SK-N-SH (cell line): ENCODE measurements at regions not wholly inside any gene's neighbourhood (a gene's known extent, or its start where the extent isn't known, plus 50 kb on each side); places are given as distances from the start of the nearest gene placed in this dataset.

Experiments
- CTCF ChIA-PET: fragments of 300-600, 350-600 bp; formaldehyde crosslinking; extraction: SDS; loops from one replicate; lab custom pipeline; 2021; lab: Yijun Ruan, JAX
- POLR2A ChIA-PET: fragments of 350-600 bp; sonication (Branson Sonifier 250); formaldehyde crosslinking; extraction: SDS; loops from one replicate; lab custom pipeline; 2020; ENCODE audit warnings: antibody characterized with exemption, inconsistent platforms; lab: Yijun Ruan, JAX
- DNase-seq: peaks from one replicate; pipeline ENCODE4 v3.0.0; 2012
- H2AFZ ChIP-seq: fragments of 200-600 bp; sonication (generic); 2 replicates; pipeline ENCODE4 v1.8.1; 2016; ENCODE audit warnings: antibody characterized with exemption, mild to moderate bottlenecking, low read depth
- H3F3A ChIP-seq: fragments of 200-600 bp; sonication (generic); replicated peaks from 2 replicates; pipeline ENCODE3; 2016; ENCODE audit warnings: antibody characterized with exemption, mild to moderate bottlenecking; ENCODE audit not compliant: insufficient read depth
- H3K27ac ChIP-seq, 2 experiments: fragments of 200-500 bp in 1 of 2; fragments of 200-600 bp in 1 of 2; sonication (Bioruptor generic) in 1 of 2; sonication (generic), shearing (Covaris generic) in 1 of 2; 2 replicates each; pipeline versions ENCODE4 v1.5.1 to v1.6.1; 2014 to 2016; ENCODE audit warnings: low read depth in 2 of 2, inconsistent platforms in 1 of 2, low read length in 1 of 2, mild to moderate bottlenecking in 1 of 2, mixed read lengths in 1 of 2
- H3K27me3 ChIP-seq: fragments of 200-600 bp; sonication (generic), shearing (Covaris generic); 2 replicates; pipeline ENCODE4 v1.6.1; 2016; ENCODE audit warnings: mixed run types; ENCODE audit not compliant: insufficient read depth
- H3K36me3 ChIP-seq, 2 experiments: fragments of 200-500 bp in 1 of 2; fragments of 200-600 bp in 1 of 2; sonication (Bioruptor generic) in 1 of 2; sonication (generic) in 1 of 2; replicated peaks in 1 of 2; 2 replicates each; pipeline versions ENCODE3 to v1.5.1; 2014 to 2016; ENCODE audit warnings: low read length in 1 of 2, mild to moderate bottlenecking in 1 of 2; ENCODE audit not compliant: insufficient read depth in 2 of 2, control insufficient read depth in 1 of 2
- H3K4me1 ChIP-seq, 2 experiments: fragments of 200-500 bp in 1 of 2; fragments of 200-600 bp in 1 of 2; sonication (Bioruptor generic) in 1 of 2; sonication (generic), shearing (Covaris generic) in 1 of 2; 2 replicates each; pipeline versions ENCODE4 v1.5.1 to v1.6.1; 2014 to 2016; ENCODE audit warnings: low read depth in 1 of 2, low read length in 1 of 2, mixed run types in 1 of 2; ENCODE audit not compliant: insufficient read depth in 2 of 2, control insufficient read depth in 1 of 2
- H3K4me2 ChIP-seq: fragments of 200-600 bp; sonication (generic), shearing (Covaris generic); 2 replicates; pipeline ENCODE4 v1.6.1; 2017; ENCODE audit warnings: mixed run types
- H3K4me3 ChIP-seq, 2 experiments: fragments of 200-500 bp in 1 of 2; fragments of 200-600 bp in 1 of 2; sonication (Bioruptor generic) in 1 of 2; sonication (generic), shearing (Covaris generic) in 1 of 2; 2 replicates each; pipeline versions ENCODE4 v1.5.1 to v1.8.1; 2014 to 2016; ENCODE audit warnings: low read depth in 2 of 2, inconsistent platforms in 1 of 2, low read length in 1 of 2, mild to moderate bottlenecking in 1 of 2, mixed read lengths in 1 of 2, moderate library complexity in 1 of 2
- H3K79me2 ChIP-seq: fragments of 200-600 bp; sonication (generic); 2 replicates; pipeline ENCODE4 v1.8.1; 2017; ENCODE audit warnings: mild to moderate bottlenecking; ENCODE audit not compliant: insufficient read depth
- H3K9ac ChIP-seq: fragments of 200-600 bp; sonication (generic); 2 replicates; pipeline ENCODE4 v1.6.1; 2017; ENCODE audit warnings: mixed run types
- H3K9me2 ChIP-seq: fragments of 200-600 bp; sonication (generic); 2 replicates; pipeline ENCODE4 v1.6.1; 2017; ENCODE audit warnings: mixed run types
- H3K9me3 ChIP-seq: fragments of 200-600 bp; sonication (generic); 2 replicates; pipeline ENCODE4 v1.6.1; 2017; ENCODE audit warnings: mixed run types, mild to moderate bottlenecking, moderate library complexity
- H4K20me1 ChIP-seq: fragments of 200-600 bp; sonication (generic); 2 replicates; pipeline ENCODE4 v1.6.1; 2017; ENCODE audit warnings: mild to moderate bottlenecking, mixed run types; ENCODE audit not compliant: insufficient read depth
- CTCF ChIP-seq: fragments of 200-600 bp; sonication (generic); IDR thresholded peaks from 2 replicates; pipeline ENCODE4 v1.6.1; 2017; ENCODE audit warnings: antibody characterized with exemption, mild to moderate bottlenecking, moderate library complexity
- EP300 ChIP-seq, 2 experiments: IDR thresholded peaks; 2 replicates each; pipeline versions ENCODE4 v1.4.0 to v1.6.1; 2012; ENCODE audit warnings: borderline replicate concordance in 1 of 2, low read depth in 1 of 2, low read length in 1 of 2
- GABPA ChIP-seq: IDR thresholded peaks from 2 replicates; pipeline ENCODE4 v1.4.0; 2012; ENCODE audit warnings: low read depth, mild to moderate bottlenecking
- GATA2 ChIP-seq: sonication (generic); formaldehyde crosslinking; IDR thresholded peaks from 2 replicates; pipeline ENCODE4 v1.5.0; 2020; ENCODE audit warnings: mild to moderate bottlenecking, missing genetic modification reagents
- MAX ChIP-seq: IDR thresholded peaks from 2 replicates; pipeline ENCODE4 v1.4.0; 2012; ENCODE audit warnings: low read depth
- POLR2AphosphoS5 ChIP-seq: IDR thresholded peaks from 2 replicates; pipeline ENCODE4 v1.6.1; 2012; ENCODE audit warnings: low read depth, low read length
- RAD21 ChIP-seq: IDR thresholded peaks from 2 replicates; pipeline ENCODE4 v1.6.1; 2012; ENCODE audit warnings: mild to moderate bottlenecking, low read length
- SIN3A ChIP-seq: IDR thresholded peaks from 2 replicates; pipeline ENCODE4 v1.6.1; 2012; ENCODE audit warnings: low read depth, mild to moderate bottlenecking, low read length, moderate library complexity, borderline replicate concordance
- SMC3 ChIP-seq: IDR thresholded peaks from 2 replicates; pipeline ENCODE4 v1.6.1; 2012; ENCODE audit warnings: low read depth, low read length, improper control_type of control experiment
- USF2 ChIP-seq: fragments of 150-350 bp; IDR thresholded peaks from 2 replicates; pipeline ENCODE4 v1.6.1; 2017; ENCODE audit warnings: antibody characterized with exemption, low read length, low read depth, borderline replicate concordance
- YY1 ChIP-seq: IDR thresholded peaks from 2 replicates; pipeline ENCODE4 v1.4.0; 2012; ENCODE audit warnings: low read depth, mild to moderate bottlenecking
- ZBTB33 ChIP-seq: IDR thresholded peaks from 2 replicates; pipeline ENCODE4 v1.4.0; 2012; ENCODE audit warnings: low read depth, borderline replicate concordance
- WGBS: methylation state at CpG from one replicate; pipeline ENCODE4 v1.1.6; 2017; ENCODE audit warnings: low lambda C conversion rate; 5-methylcytosine and 5-hydroxymethylcytosine counted together

- TF ChIP-seq ZBTB33 (no peak), GABPA (no peak)
Observed at GRCh38 chr16:66278111-66278531, 88.4 kb upstream of the CDH5 start (continued).

- Histone ChIP-seq H3K27ac (no peak overlapping the region), H3F3A (no peaks in the 10 kb centered on the region), H3K4me2 (no peak overlapping the region), H2AFZ (no peak overlapping the region), H3K4me3 (no peak overlapping the region), H3K27me3 (no peaks in the 10 kb centered on the region), H3K36me3 (no peaks in the 10 kb centered on the region), H3K4me1 (no peaks in the 10 kb centered on the region; a peak in 1 of 4 replicates), H3K9me2 (no peaks in the 10 kb centered on the region), H3K79me2 (no peaks in the 10 kb centered on the region), H3K9ac (no peak overlapping the region), H4K20me1 (no peaks in the 10 kb centered on the region), H3K9me3 (no peaks in the 10 kb centered on the region)
- DNase-seq, result no peak
- WGBS, result 56% methylated on average over 4 of the region's 6 CpGs
- TF ChIP-seq SIN3A (no peak), USF2 (no peak)
- ChIA-PET POLR2A (no interaction called here), CTCF (interaction anchor here (0.6 to 4.1 kb wide), 5 partner anchors 8 to 66 kb away, joined by 3 to 40 read pairs (median 20); no protein-coding TSS in a partner anchor)
Observed at GRCh38 chr16:66277311-66278070, 89.0 kb upstream of the CDH5 start.

- WGBS, result 25% methylated on average over 6 of the region's 6 CpGs
- POLR2A ChIA-PET, result no interaction called here
- H3K4me3 ChIP-seq, result no peak overlapping the region
- CTCF ChIA-PET, result interaction anchor here (0.6 to 4.1 kb wide), 20 partner anchors 13 to 1778 kb away, joined by 3 to 40 read pairs (median 3); no protein-coding TSS in a partner anchor
- no peak overlapping the region for H3K4me2 ChIP-seq
- no peak overlapping the region for H3K27ac ChIP-seq
- no peak overlapping the region for H3K9ac ChIP-seq
- H3K4me1 ChIP-seq, result no peaks in the 10 kb centered on the region; a peak in 1 of 4 replicates
- H3K79me2 ChIP-seq, result no peaks in the 10 kb centered on the region
- H3K36me3 ChIP-seq, result no peaks in the 10 kb centered on the region
- TF ChIP-seq YY1 (no peak), RAD21 (peak; percentile 66), CTCF (peak; percentile 69), SMC3 (peak; percentile 57), POLR2AphosphoS5 (no peak), GATA2 (CRISPR knock-in tag) (no peak), EP300 (IDR thresholded peaks at IDR 0.05; ENCODE audit: borderline replicate concordance in 1 of 2, low read depth in 1 of 2, low read length in 1 of 2) (no peak), MAX (no peak)
- H3K9me3 ChIP-seq, result no peaks in the 10 kb centered on the region
- no peak overlapping the region for H2AFZ ChIP-seq
- DNase-seq, result peak; percentile 55
- no peaks in the 10 kb centered on the region for H3K9me2 ChIP-seq
- H3K27me3 ChIP-seq, result no peaks in the 10 kb centered on the region
- no peaks in the 10 kb centered on the region for H4K20me1 ChIP-seq
- no peaks in the 10 kb centered on the region for H3F3A ChIP-seq
Observed at GRCh38 chr16:66275775-66276428, 90.6 kb upstream of the CDH5 start.
